Stimulated activated CD8-positive, alpha-beta memory T cell treated with anti-CD3 and anti-CD28 coated beads, Interleukin-12 subunit alpha, Interleukin-12 subunit beta, amount 100 ng/mL, for 4 hours (primary cell): ENCODE measurements at regions not wholly inside any gene's neighbourhood (a gene's known extent, or its start where the extent isn't known, plus 50 kb on each side); places are given as distances from the start of the nearest gene placed in this dataset.
"Not testable (repeated sequence)": the region's sequence is repeated elsewhere in the genome, so short reads cannot be mapped to it uniquely, and the experiment has no call there.

ENCODE experiments used
- DNase-seq: peaks from one replicate; pipeline ENCODE4 v3.0.0-alpha.2; 2020; ENCODE audit warnings: low read depth

- no peak for DNase-seq
Measured at GRCh38 chr13:87736849-87737385, 65.7 kb downstream of the SLITRK5 start.

- no peak for DNase-seq
Measured at GRCh38 chr13:87754097-87754496, 82.9 kb downstream of the SLITRK5 start.

- no peak for DNase-seq
Measured at GRCh38 chr13:87769445-87769844, 98.3 kb downstream of the SLITRK5 start.

GRCh38 chr13:87777387-87777786 is 106.2 kb downstream of the SLITRK5 start:
- no peak for DNase-seq

GRCh38 chr13:87778128-87778527 is 107.0 kb downstream of the SLITRK5 start:
- DNase-seq, result no peak

GRCh38 chr13:87779426-87779825 is 108.3 kb downstream of the SLITRK5 start:
- no peak for DNase-seq

GRCh38 chr13:87783366-87783765 is 112.2 kb downstream of the SLITRK5 start:
- DNase-seq, result no peak

- no peak for DNase-seq
Measured at GRCh38 chr13:87788363-87788762, 117.2 kb downstream of the SLITRK5 start.

- DNase-seq, result no peak
Measured at GRCh38 chr13:87792878-87793277, 121.7 kb downstream of the SLITRK5 start.

- no peak for DNase-seq
Measured at GRCh38 chr13:87798536-87798935, 127.4 kb downstream of the SLITRK5 start.

GRCh38 chr13:87810391-87810801 is 139.2 kb downstream of the SLITRK5 start:
- no peak for DNase-seq

GRCh38 chr13:87810920-87811344 is 139.8 kb downstream of the SLITRK5 start:
- DNase-seq, result no peak

GRCh38 chr13:87814403-87814802 is 143.2 kb downstream of the SLITRK5 start:
- no peak for DNase-seq

- no peak for DNase-seq
Measured at GRCh38 chr13:87820241-87820640, 149.1 kb downstream of the SLITRK5 start.

- no peak for DNase-seq
Measured at GRCh38 chr13:87821512-87821911, 150.3 kb downstream of the SLITRK5 start.

- DNase-seq, result not testable (repeated sequence)
Measured at GRCh38 chr13:87826301-87826700, 155.1 kb downstream of the SLITRK5 start.

GRCh38 chr13:87827479-87827878 is 156.3 kb downstream of the SLITRK5 start:
- DNase-seq, result no peak

GRCh38 chr13:87837522-87837921 is 166.4 kb downstream of the SLITRK5 start:
- DNase-seq, result no peak

- no peak for DNase-seq
Measured at GRCh38 chr13:87837946-87838345, 166.8 kb downstream of the SLITRK5 start.

- no peak for DNase-seq
Measured at GRCh38 chr13:87851410-87851809, 180.2 kb downstream of the SLITRK5 start.

GRCh38 chr13:87855553-87855952 is 184.4 kb downstream of the SLITRK5 start:
- no peak for DNase-seq

- no peak for DNase-seq
Measured at GRCh38 chr13:87859261-87859660, 188.1 kb downstream of the SLITRK5 start.

- no peak for DNase-seq
Measured at GRCh38 chr13:87867426-87867825, 196.3 kb downstream of the SLITRK5 start.

GRCh38 chr13:87868731-87869130 is 197.6 kb downstream of the SLITRK5 start:
- no peak for DNase-seq

GRCh38 chr13:87872813-87873212 is 201.6 kb downstream of the SLITRK5 start:
- no peak for DNase-seq
